ENCODE measurements at regions not wholly inside any gene's neighbourhood (a gene's known extent, or its start where the extent isn't known, plus 50 kb on each side); places are given as distances from the start of the nearest gene placed in this dataset.

DNA sequence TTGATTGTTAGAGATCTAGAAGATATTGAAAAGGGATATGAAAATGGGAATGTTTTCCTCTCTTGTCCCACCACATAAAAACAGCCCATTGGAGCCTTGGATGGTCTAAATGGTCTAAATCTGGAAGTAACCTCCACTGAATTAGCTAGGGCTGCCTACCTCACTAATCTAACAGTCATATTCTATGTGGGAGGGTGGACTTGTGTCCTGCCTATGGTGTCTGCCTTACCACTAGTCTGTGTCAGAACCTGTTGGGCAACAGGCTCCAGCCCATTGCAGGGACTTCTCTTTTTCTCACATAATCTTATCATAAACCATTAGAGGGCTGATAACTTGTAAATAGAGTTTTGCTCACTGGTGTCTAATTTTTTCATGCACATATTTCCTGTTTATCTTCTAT is 548.8 kb upstream of the CDH18 start:
- no peak for DNase-seq (ENCODE audit: low read depth)

DNA sequence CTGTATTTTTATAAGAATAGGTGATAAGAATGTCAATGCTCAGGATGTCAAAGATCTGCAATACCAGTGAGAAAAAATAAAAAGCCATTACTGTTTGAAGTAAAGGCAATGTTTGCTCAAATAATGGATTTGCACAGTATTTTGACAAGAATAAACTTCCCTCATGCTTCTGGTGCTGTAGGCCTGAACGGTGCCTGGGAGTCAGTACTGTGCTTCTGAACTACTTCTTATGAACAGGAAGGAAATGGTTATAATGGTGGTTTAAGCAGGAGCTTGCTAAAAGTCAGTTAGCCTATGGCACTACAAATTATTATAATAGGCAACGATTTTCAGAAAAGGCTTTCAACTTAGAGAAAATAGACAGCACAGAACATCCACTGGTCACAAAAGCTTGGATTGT is 548.3 kb upstream of the CDH18 start:
- no peak for DNase-seq (ENCODE audit: low read depth)

DNA sequence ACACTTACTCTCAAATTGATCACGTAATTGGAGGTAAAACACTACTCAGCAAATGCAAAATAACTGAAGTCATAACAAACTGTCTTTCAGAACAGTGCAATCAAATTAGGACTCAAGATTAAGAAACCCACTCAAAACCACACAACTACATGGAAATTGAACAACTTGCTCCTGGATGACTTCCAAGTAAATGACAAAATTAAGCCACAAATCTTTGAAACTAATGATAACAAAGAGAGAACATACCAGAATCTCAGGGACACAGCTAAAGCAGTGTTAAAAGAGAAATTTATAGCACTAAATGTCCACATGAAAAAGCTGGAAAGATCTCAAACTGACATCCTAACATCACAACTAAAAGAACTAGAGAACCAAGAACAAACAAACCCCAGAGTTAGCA is 540.5 kb upstream of the CDH18 start:
- DNase-seq (ENCODE audit: low read depth): no peak

DNA sequence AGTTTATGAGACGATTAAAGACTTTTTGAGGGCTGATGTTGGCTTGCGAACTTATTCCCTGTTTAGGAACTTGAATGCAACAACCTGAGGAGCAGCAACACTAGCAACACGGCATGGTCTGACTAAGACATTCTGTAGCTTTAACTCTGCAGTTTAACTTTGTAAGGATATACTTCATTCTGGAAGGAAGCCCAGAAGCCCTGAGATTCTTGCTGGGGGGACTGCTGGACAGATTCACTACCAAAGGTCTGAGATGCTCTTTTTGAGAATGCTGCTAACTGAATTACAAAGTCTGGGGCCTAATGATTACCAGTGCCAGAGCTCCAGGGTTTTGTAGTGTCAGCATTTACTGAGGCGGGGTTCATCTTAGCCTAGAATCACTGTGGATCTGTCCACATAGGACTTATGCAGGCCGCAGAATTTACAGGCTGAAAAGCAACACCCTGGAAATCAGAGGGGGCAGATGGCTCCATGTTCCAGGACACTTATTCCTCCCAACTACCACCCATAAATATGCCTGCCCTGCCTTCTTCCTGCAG is 537.1 kb upstream of the CDH18 start:
- DNase-seq (ENCODE audit: low read depth): no peak

DNA sequence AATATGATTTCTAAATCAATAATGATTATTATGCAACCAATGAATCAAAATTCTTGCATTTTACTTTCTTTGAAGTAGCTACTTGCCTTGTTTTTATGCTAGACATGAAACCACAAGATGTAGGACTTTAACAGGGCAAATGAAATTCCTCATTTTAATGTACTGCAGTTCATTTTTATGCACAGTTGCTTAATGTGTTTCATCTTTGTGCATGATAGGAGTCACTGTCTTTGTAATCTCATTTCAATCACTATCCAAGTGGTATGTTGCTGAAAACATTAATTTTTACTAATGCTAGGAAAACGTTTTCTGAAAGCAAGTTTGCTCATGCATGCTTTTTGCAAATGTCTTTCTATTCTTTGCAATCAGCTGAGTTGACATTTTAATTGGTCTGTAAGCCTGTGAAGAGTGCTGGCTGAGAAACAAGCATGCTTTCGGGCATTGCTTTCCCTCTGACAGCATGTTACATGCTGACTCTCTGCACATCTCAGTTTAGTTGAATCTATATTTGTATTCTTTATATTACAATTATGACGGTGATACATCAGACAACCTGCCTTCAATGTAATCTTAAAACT is 535.0 kb upstream of the CDH18 start:
- DNase-seq (ENCODE audit: low read depth): no peak

DNA sequence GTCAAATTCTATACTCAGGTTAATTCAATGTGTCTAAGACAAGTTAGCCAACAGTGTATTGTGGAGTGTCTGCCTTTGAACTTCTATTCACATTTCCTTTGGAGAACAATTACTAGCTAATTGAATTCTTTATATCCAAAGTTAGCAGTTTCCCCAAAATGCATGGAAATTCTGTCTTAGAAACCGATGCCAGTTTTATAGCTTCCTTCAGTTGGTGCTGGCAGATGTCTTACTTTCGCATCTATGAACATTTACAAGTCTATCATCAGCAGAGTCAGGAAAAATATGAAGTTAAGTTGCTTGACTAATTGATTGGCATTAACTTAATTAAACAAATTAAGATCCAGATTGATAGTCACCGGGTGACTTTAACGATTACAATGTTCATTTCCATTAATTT is 527.6 kb upstream of the CDH18 start:
- no peak for DNase-seq (ENCODE audit: low read depth)

DNA sequence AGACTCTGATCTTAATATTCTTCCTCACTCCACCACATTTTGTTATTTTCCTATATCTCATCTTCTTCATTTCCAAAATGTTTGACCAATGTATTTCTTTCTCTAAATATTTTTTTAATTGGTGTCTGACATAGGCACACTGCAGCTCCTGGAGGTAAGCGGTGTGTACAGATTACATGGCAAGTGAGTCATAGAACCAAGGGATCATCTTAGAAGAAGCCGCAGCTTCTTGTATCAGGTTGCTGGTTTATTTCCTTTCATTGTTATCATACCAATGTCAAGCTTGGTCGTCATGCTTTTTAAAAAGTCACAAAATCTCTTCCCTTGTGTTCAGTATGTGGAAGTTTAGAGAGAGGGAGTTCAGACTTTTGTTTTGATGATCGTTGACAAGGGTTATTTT is 526.1 kb upstream of the CDH18 start:
- DNase-seq (ENCODE audit: low read depth): no peak

DNA sequence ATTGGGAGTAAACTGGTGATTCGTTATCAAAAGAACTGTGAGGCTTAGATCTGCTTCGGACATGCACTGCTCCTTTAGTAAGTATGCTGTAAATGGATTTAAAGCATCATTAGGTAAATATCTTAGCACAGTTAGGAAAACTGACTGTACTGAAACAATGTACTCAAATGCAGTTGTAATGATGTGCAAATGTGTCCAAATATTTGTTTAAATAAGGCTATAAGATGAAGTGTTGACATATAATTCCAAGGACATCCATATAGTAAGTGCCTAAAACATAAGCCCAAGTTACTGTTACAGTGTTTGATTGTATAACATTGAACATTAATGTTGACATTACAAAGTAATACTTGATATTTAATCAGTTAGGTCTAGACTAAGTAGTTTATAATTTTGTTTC is 512.5 kb upstream of the CDH18 start:
- no peak for DNase-seq (ENCODE audit: low read depth)

DNA sequence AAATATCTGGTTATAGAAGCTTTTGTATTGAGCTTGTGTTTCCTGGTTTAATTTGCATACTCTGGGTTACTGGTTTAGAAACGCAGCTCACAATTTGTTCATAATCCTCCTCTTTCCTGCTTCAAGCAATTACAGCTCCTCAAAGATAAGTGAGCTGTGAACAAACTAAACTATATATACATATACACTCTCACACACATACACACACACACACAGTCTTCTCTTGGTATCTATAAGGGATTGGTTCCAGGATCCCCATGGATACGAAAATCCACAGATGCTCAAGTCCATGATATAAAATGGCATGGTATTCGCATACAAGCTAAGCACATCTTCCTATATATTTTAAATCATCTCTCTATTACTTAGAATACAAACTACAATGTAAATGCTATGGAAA is 510.9 kb upstream of the CDH18 start:
- DNase-seq (ENCODE audit: low read depth): no peak

DNA sequence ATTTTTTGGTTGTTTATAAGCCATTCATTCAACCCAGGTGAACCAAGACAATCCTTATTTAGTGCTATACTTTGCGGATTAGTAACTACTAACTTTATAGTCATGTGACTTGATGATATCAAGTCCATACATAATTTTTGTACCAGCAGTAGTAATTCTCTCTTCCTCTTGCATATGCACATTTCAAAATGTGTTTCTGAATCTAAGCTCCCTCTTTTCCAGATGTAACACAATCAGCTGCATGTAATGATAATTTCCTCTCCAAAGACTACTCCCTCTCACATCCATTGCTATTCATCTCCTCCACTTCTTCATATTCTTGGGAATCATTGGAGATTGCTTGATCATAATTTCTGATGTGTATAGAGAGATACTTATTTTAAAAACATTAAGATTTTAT is 510.1 kb upstream of the CDH18 start:
- DNase-seq (ENCODE audit: low read depth): no peak

DNA sequence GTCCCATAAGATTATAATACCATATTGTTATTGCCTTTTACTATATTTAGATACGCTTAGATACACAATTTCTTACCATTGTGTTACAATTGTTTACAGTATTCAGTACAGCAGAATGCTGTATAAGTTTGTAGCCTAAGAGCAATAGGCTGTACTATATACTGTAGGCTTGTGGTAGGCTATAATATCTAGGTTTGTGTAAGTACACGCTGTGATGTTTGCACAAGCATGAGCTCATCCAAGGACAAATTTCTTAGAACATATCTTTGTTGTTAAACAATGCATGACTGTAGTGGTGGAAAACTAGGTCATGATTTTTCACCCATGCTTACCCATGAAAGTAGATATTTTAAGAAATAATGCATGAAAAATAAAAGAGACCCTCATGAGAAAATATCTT is 509.4 kb upstream of the CDH18 start:
- DNase-seq (ENCODE audit: low read depth): no peak

DNA sequence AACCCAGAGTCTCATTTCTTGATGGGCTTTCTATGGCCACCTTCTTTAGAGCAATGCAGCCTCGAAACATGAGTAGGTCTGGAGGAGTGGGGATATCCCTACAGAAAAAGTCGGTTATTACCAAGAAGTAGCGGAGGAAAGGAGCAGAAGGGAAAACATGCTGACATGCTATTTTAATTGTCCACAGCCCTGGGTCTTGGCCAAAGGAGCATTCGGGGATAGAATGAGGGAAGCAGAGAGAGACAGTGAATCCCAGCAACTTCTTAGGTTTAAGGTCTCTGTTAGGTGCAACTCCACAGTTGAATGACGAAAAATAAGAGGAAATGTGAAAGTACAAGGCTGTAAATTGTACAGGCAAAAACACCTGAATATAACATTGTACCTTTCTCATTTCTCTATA is 506.7 kb upstream of the CDH18 start:
- DNase-seq (ENCODE audit: low read depth): no peak

DNA sequence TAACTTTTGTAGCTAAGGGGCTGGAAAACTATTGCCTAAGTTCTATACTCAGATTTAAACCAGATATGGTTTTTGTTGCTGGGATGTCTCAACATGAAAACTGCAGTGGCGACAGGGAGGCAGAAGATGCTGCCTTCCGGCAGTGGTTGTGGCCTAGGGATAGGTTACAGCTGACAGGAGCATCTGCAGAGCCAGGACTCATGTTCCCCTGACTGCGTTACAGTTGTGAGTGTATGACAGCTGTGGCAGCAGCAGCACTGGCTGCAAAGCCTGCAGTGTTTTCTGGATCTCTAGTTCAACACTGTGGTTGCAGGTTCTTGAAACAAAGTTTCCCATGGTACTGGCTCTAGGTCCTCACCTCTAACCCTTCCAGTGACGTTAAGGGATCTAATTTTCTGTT is 498.8 kb upstream of the CDH18 start:
- DNase-seq (ENCODE audit: low read depth): no peak

DNA sequence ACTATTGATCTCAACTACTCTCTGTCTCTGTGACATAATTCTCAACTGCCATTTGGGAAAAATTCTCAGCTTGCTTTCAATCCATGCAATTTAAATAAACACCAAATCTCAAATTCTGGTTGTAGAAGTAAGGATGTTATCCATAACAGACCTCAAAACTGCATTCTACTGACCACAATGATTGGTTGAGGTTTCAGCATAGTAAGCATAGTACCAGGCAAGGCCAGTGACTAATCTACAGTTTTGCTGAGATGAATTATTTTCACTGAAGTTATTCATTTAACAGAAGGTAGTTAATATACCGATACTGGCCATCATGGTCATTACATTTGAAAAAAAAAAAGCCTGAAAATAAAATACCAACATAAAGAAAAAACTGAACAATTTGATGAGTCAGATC is 488.0 kb upstream of the CDH18 start:
- no peak for DNase-seq (ENCODE audit: low read depth)

DNA sequence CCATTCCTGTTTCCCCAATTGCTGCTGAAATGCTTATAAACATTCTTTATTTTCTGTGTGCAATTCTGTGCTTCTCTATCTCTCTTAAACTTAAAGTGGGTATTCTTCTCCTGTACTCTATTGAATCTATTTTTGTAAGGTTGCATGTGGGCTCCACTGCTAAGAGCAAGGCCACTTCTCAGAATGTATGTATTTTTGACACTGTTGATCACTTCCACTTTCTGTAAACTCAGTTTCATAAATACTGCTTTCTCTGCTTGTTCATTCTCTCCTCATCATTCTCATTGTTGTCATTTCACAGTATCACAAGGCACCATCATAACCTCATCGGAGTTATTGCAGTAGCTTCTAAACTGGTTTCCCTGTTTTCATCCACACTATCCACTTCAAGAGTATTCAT is 483.0 kb upstream of the CDH18 start:
- no peak for DNase-seq (ENCODE audit: low read depth)

DNA sequence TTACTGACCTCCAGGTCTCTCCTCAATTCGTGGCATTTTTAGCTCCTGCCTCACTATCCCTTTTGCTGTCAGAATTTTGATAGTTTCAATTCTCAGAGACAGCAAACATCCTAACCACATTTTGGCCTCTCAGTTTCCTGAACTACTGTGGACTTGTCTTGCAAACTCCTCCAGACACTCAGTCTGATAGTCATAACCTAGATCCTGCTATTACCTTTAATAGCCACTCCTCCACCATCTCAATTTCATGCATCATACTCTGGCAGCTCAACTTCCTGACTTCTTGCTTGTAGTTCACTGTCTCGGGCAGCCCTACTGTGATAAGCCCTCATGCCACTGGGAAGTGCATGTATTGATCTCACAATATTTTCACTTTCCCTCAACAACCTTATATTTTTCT is 481.8 kb upstream of the CDH18 start:
- DNase-seq (ENCODE audit: low read depth): no peak

DNA sequence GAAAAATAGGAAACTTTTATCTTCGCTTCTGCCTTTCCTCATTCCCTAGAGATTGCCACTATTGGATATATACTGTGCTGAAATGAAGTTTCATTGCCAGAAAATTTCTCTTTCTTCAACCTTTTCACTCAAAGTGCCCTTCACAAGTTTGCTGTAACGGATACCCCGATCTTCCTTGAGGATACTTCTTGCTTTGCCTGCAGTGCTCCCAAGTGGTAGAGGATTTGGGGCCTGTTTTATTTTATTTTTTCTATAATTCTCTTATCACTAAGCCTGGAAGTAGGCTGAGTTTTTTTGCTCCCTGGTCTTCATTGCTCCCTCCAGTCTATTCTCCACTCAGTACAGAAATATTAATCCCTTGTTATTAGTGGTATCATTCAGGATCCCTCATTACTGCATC is 481.4 kb upstream of the CDH18 start:
- DNase-seq (ENCODE audit: low read depth): no peak

DNA sequence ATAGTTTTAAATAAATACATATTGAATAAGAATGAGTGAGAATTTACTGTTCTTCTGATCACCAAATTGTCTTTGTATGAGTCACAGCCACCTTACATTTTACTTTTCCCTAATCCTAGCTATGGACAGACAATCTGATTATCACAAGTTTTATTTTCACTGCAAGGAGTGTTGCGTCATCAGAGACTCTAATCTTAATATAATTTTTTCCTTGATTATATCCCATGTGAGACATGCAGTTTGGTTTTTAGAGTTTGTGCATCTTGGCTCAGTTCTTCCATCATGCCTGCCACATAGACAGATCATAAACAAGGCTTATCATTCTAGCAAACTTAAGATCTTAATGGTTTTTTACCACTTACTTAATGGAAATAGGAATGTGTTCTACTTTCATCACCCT is 478.5 kb upstream of the CDH18 start:
- no peak for DNase-seq (ENCODE audit: low read depth)

DNA sequence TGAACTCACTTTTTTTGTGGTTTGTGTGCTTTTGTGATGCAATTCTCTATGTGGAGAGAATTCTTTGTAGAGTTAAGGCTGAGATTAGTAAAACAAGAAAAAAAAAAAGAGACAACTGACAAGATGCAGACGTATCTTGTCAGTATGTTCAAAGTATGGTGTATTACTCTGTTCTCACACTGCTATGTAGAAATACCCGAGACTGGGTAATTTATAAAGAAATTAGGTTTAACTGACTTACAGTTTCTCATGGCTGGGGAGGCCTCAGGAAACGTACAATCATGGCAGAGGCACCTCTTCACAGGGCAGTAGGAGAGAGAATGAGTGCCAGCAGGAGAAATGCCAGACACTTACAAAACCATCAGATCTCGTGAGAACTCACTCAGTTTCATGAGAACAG is 475.2 kb upstream of the CDH18 start:
- DNase-seq (ENCODE audit: low read depth): no peak

DNA sequence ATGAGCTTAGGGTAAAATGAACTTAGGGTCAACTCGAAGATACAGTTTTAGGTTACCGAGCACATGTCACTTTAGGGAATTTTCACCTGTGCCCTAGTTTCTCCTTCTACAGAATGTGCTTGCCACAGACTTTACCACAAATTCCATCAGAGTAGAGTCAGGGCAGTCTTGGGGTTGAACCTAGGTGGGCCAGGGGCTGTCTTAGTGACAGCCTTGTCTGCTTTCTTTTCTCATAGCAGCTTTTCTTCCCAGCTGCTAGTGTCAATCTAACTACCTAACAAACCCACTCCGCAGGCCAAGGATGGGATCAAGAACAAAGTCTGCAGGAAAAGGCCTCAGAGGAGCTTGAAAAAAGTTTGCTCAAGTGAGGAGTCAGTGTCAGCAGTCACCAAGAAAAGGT is 458.1 kb upstream of the CDH18 start:
- DNase-seq (ENCODE audit: low read depth): no peak

DNA sequence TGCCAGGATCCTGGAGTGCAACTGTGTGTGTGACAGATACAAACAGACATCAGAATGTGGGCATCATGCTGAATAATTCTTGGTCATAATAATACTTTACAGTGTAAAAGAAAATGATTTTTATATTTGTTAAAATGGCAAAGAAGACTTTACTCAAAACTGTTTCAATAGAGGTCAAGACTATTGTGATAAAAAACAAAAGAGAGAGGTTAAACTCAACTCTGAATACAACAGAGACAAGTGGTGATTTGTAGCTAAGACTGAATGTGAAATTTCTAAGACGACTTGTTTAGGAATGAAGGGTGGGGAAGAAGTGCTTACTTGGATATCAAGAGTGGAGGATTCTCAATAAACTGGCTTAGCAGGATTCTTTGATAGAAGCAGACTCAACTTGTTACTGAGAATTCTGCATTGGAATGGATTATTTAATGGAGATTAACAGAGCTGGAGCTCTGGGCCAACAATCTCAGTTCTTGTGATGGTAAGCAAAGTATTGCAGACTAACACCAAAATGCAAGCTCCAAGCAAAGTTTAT is 457.4 kb upstream of the CDH18 start:
- DNase-seq (ENCODE audit: low read depth): no peak

DNA sequence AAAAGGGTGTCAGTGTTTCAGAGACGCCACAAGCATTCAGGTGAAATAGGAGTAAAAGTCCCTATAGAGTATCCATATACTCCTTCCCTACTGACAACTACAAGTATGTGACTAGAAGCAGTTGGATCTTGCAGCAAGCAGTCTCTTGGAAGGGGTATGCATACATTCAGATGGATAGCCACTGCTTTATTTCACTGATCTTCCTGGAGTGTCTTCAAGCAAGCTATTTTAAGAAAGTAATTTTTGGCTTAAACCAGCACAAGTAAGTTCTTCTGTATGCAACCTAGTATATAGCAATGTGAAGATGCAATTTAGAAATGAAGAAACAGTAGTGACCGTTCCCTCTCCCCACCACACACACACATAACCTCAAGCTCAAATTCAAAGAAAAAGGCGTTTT is 446.8 kb upstream of the CDH18 start:
- no peak for DNase-seq (ENCODE audit: low read depth)

DNA sequence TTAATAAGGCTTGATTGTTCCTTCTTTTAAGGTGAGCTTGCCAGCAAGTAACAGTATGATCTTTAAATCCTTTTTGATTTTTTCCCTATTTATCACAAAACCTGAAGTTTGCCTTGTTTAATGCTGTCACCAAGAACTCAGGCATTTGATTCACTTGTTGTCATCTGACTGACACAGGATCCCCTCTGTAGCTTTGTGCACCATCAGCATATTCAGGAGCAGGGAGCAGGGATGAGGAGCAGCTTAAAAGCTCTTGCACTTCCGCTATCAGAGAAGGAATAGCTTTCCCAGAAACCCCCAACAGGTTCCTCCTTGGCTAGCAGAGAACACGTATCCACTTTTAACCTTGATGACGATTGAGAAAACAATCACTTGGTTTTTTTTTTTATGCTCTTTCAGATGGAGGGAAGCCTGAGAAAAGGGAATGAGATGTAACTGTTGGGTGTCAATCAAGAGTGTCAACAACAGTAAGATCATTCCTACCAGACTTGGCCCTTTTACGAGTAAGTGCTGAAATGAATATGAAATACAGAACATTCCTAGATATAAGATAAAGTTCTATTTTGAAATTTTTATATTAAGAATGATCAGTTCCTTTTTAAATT is 433.1 kb upstream of the CDH18 start:
- no peak for DNase-seq (ENCODE audit: low read depth)

Measured in EH (cell line).